HG03159 (cell line): ENCODE measurements at regions not wholly inside any gene's neighbourhood (a gene's known extent, or its start where the extent isn't known, plus 50 kb on each side); places are given as distances from the start of the nearest gene placed in this dataset.
A peak's percentile ranks its signal among the peaks of the same experiment; 100 is the strongest.

Experiments used
- ATAC-seq: cut with Tn5 transposase; IDR thresholded peaks from one replicate; pipeline ENCODE4 v1.9.1; 2021; ENCODE audit warnings: mild to moderate bottlenecking, moderate library complexity; ENCODE audit not compliant: unreplicated experiment

- ATAC-seq = no peak
These were observed 157.6 kb downstream of the DCK start for GRCh38 chr4:71151054-71151453.

- no peak for ATAC-seq
These were observed 163.2 kb downstream of the DCK start for GRCh38 chr4:71156616-71157015.

- no peak for ATAC-seq
These were observed 168.9 kb downstream of the DCK start for GRCh38 chr4:71162386-71162785.

GRCh38 chr4:71163317-71163716 is 169.9 kb downstream of the DCK start:
- no peak for ATAC-seq

GRCh38 chr4:71167083-71167482 is 171.7 kb upstream of the SLC4A4 start:
- no peak for ATAC-seq

- ATAC-seq = no peak
These were observed 167.2 kb upstream of the SLC4A4 start for GRCh38 chr4:71171592-71171991.

DNA sequence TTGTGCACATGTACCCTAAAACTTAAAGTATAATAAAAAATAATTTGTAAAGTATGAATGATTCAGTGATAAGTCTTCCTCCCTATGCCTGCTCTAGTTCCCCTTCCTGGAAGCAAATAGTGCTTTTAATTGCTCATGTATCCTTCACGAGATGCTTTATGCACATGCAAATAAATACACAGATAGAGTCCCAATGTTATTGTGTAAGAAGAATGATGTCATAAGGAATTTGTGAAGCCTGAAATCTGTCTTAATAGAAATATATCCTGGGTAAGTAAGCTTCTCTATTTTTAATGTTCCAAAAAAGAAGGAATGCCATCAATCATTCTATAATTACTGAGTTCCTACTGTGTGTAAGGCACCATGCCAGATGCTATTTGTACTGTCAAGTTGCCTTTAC is 157.5 kb upstream of the SLC4A4 start:
- no peak for ATAC-seq

- peak; percentile 68 for ATAC-seq
These were observed 154.5 kb upstream of the SLC4A4 start for GRCh38 chr4:71184195-71184781.

GRCh38 chr4:71185037-71185436 is 153.8 kb upstream of the SLC4A4 start:
- no peak for ATAC-seq

DNA sequence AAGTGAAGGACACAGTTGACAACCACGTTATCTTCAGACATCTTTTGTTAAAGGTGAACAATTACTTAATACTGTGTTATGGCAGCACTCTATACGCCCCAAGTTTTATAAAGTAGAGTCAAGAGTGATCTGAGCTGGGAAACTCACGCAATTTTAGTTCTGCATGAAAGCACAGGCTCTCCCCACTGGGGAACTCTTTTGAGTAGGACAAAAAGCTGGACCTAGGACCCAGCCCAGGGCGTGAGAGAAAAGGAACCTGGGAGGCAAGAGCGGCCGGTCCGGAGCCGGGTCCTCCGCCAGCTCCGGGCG is 152.6 kb upstream of the SLC4A4 start:
- ATAC-seq = no peak

DNA sequence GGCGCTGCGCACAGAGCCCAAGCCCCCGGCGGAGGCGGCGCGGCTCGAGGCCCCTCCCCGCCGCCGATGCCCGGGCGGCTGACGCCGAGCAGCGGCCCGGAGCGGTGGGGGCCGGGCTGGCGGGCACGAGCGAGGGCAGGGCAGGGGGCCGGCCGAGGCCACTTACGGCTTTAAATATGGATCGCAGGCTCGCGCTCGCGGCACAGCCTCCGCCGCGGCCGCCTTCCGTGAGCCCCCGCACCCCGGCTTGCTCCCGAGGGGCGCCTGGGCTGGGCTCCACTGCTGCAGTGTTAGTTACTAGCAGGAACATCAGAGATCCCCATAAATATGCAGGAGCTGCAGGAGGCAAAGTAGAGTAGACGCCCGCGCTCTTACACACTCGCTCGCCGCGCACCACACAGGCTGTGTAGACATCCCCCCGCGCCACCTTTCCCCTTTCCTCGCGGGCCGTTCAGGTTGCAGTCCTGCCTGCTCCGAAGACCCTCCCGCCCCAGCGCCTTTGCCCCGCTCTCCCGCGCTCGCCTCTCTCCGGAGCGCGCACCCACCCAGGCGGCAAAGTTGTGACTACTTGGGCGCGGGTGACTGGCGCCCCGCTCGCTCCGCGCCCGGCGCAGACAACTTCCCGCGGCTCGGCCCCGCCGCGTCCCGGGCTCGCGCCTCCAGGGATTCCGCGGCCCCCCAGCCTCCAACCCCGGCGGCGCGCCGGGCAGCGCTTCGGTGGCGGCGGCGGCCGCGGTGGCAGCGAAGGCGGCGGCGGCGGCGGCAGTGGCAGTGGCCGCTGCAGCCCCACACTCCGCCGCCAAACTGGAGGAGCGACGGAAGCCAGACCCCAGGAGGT is 152.0 kb upstream of the SLC4A4 start:
- ATAC-seq = peak; percentile 39

- ATAC-seq = peak; percentile 32
These were observed 151.2 kb upstream of the SLC4A4 start for GRCh38 chr4:71187404-71188155.

GRCh38 chr4:71188156-71188640 is 150.6 kb upstream of the SLC4A4 start:
- ATAC-seq = no peak

GRCh38 chr4:71188951-71189350 is 149.9 kb upstream of the SLC4A4 start:
- ATAC-seq = no peak

- ATAC-seq = no peak
These were observed 149.3 kb upstream of the SLC4A4 start for GRCh38 chr4:71189471-71189870.

GRCh38 chr4:71194454-71194853 is 144.4 kb upstream of the SLC4A4 start:
- ATAC-seq = no peak

DNA sequence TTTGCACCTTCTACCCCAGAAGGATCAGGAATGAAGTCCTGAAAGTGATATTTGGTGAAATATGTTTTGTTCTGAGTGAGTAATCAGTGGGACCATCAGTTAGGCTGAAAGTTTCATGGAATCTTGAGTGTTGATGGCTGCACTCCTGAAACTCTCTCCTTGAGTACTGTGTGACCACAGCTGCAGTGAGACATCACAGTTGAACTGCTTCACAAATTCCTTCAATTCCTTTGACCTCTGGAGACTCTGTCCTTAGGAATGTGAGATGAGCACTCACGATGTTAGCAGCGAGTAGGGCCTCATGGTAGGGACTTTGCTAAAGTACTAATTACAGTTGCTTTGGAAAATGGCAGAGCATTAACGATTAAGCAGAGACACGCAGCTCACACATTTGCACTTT is 142.9 kb upstream of the SLC4A4 start:
- ATAC-seq = no peak

DNA sequence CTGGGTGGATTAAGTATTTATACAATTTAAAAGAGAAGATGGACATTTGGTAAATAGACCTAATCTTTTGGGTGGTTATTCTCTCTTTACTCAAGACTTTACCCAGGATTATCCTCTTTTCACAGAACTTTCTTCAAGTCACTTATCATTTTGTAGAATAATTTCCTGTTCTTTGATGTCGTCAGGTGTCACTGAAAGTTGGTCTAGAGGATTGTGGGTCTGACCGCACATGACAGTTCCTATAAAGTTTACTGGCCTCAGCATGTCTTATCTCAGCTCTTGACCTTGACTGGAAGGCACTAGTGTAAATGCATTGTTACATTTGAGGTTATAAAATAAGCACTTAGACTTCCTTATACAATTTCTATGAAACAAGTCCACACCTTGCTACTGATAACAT is 139.9 kb upstream of the SLC4A4 start:
- no peak for ATAC-seq

DNA sequence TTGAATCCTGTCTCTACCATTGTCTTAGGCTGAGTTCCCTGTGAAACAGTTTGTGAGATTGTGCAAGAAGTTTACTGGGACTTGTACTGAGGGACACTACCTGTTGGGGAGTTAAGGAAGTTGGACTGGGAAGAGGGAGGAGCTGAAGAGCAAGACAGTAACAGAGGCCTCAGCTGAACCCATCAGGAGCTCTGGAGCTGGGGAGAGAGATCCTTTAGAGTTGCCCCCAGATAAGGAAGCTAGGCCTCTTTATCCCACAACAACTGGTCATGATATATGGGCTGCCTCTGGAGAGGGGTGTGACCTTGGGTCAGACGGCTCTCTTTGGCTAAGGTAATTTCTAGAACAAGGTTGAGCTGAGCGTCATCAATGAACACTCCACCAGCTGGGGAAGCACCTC is 137.8 kb upstream of the SLC4A4 start:
- ATAC-seq = no peak

DNA sequence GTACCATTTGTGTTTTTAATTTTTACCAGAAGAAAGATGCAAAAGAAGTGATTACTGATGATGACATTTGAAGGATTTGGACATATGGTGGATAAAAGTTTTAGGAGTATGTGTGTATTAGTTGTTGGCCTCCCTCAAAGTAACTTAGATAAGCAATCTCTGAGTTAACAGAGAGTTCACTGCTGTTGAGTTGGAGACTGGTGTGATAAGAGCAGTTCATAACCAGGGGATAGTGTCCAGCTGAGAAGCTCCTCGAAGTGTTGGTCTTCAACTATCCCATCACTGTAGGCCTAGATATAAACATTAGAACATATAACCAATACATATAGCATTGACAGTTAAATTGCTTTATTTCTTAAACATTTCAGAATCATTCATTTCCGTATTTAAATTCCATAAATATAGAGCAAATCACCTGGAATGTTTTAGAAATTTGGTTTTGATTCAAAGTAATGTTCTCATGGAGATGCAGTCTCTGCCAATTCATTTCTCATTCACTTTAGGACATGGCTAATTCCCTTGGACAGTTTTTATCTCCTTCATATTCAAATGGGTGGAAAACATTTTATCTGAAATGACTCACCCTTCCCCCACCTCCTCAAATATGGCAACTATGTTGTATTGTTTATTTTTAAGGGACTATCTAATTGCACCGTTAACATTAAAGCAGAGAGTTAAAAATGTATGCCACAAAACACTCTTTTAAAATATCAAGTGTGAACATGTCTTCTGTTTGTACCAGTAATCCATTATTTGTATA is 136.8 kb upstream of the SLC4A4 start:
- ATAC-seq = no peak

- no peak for ATAC-seq
These were observed 136.1 kb upstream of the SLC4A4 start for GRCh38 chr4:71202705-71203104.
